DMS53 treated with DMSO at 0.1 percent for 48 hours (cell line): ENCODE measurements at regions not wholly inside any gene's neighbourhood (a gene's known extent, or its start where the extent isn't known, plus 50 kb on each side); places are given as distances from the start of the nearest gene placed in this dataset.
"Not testable (repeated sequence)": the region's sequence is repeated elsewhere in the genome, so short reads cannot be mapped to it uniquely, and the experiment has no call there.

Source experiments
- DNase-seq: peaks from one replicate; lab custom pipeline; 2025; ENCODE audit not compliant: unreplicated experiment; lab: John Stamatoyannopoulos, UW

DNA sequence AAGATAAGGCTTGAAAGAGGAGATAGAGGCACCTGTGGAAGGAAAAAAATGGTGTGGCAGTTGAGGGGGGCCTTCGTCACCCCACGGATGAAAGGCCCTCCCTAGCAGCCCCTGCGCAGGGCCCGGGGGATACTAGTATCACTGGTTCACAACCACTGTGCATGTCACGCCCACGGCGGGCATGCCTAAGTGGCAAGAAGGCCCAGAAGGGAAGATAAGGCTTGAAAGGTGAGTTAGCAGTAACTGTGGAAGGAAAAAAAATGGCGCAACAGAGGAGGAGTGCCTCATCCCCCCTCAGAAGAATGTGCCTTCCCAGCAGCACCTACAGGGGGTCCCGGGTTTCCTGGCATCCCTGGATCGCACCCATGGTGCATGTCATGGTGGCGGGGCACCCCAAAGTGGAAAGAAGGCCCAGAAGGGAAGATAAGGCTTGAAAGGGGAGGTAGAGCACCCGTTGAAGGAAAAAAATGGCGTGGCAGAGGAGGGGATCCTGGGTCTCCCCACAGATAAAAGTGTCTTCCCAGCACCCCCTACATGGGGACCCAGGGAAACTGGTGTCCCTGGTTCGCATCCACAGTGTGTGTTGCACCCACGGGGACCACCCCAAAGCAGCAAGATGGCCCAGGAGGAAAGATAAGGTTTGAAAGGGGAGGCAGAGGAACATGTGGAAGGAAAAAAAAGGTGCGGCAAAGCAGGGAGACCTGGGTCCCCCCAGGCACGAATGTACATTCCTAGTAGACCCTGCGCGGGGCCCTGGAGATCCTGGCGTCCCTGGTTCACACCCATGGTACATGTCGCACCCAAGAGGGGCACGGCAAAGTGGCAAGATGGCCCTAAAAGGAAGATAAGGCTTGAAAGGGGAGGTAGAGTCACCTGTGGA lies 279.2 kb downstream of the ALG10 start:
- DNase-seq = no peak

- DNase-seq = no peak
Observed at GRCh38 chr12:34302131-34302885, 280.0 kb downstream of the ALG10 start.

- DNase-seq = no peak
Observed at GRCh38 chr12:34303091-34303870, 281.0 kb downstream of the ALG10 start.

DNA sequence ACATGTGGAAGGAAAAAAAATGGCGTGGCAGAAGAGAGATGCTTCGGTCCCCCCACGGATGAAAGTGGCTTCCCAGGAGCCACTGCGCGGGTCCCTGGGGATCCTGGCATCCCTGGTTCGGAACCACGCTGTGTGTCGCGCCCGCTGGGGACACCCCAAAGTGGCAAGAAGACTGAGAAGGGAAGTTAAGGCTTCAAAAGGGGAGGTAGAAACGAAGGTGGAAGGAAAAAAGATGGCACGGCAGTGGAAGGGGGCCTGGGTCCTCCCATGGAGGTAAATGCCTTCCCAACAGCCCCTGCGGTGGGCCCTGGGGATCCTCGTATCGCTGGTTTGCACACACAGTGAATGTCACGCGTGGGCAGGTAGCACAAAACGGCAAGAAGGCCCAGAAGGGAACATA lies 281.7 kb downstream of the ALG10 start:
- DNase-seq = no peak

DNA sequence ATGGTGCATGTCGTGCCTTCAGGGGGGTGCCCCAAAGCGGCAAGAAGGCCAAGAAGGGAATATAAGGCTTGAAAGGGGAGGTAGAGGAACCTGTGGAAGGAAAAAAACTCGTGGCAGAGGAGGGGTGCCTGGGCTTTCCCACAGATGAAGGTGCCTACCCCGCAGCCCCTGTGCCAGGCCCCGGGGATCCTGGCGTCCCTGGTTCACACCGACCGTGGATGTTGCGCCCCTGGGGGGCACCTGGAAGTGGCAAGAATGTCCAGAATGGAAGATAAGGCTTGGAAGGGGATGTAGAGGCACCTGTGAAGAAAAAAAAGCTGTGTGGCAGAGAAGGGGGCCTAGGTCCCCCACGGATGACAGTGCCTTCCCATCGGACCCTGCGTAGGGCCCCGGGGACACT lies 282.2 kb downstream of the ALG10 start:
- DNase-seq = no peak

GRCh38 chr12:34305176-34305575 lies 282.9 kb downstream of the ALG10 start:
- no peak for DNase-seq

DNA sequence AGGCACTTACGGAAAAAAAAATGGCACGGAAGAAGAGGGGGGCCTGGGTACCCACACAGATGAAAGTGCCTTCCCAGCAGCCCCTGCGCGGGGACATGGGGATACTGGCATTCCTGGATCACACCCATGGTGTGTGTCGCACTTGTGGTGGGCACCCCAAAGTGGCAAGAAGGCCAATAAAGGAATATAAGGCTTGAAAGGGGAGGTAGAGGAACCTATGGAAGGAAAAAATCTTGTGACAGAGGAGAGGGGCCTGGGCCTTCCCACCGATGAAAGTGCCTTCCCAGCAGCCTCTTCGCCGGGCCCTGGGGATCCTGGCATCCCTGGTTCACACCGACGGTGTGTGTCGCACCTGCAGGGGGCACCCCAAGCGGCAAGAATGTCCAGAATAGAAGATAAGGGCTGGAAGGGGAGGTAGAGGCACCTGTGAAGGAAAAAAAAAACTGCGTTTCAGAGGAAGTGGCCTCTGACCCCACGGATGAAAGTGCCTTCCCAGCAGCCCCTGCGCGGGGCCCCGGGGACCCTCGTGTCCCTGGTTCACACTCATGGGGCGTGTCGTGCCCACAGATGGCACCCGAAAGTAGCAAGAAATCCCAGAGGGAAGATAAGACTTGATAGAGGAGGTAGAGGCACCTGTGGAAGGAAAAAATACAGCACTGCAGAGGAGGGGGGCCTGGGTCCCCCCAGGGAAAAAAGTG lies 284.0 kb downstream of the ALG10 start:
- DNase-seq = no peak

DNA sequence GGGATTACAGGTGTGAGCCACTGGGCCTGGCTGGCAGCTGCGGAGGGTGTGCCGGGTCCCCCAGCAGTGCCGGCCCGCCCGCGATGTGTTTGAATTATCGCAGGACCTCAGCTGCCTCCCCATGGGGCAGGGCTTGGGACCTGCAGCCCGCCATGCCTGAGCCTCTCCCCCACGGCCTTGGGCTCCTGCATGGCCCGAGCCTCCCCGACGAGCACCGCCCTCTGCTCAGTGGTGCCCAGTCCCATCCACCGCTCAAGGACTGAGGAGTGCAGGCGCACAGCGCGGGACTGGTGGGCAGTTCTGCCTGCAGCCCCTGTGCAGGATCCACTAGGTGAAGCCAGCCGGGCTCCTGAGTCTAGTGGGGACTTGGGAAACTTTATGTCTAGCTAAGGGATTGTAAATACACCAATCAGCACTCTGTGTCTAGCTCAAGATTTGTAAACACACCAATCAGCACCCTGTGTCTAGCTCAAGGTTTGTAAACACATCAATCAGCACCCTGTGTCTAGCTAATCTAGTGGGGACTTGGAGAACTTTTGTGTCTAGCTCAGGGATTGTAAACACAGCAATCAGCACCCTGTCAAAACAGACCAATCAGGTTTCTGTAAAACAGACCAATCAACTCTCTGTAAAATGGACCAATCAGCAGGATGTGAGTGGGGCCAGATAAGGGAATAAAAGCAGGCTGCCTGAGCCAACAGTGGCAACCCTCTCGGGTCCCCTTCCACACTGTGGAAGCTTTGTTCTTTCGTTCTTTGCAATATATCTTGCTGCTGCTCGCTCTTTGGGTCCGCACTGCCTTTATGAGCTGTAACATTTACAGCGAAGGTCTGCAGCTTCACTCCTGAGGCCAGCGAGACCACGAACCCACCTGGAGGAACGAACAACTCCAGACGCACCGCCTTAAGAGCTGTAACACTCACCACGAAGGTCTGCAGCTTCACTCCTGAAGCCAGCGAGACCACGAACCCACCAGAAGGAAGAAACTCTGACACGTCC lies 287.8 kb downstream of the ALG10 start:
- not testable (repeated sequence) for DNase-seq

DNA sequence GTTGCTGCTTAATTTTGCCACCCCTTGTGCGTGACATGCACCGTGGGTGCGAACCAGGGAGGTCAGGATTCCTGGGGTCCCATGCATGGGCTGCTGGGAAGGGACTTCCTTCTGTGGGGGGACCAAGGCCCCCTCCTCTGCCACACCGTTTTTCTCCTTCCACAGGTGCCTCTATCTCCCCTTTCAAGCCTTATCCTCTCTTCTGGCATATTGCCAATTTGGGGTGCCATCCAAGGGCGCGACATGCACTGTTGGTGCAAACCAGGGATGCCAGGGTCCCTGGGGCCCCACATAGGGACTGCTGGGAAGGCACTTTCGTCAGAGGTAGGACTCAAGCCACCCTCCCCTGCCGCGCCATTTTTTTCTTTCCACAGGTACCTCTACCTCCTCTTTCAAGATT lies 289.0 kb downstream of the ALG10 start:
- DNase-seq = no peak

- no peak for DNase-seq
Observed at GRCh38 chr12:34327671-34328070, 305.4 kb downstream of the ALG10 start.

DNA sequence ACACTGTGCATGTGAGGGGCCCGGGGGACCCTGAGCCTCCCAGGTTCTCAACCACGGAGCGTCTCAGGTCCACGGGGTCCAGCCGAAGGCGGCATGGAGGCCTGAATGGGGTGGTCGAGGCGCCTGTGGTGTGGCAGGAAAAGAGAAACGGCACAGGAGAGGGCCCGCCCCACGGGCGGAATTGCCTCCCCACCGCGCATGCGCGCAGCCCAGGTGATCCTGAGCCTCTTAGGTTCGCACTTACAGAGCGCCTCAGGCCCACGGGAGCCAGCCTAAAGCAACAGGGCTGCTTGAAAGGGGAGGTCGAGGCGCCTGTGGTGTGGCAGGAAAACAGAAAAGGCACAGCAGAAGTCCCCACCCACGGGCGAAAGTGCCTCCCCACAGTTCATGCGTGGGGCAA lies 311.0 kb downstream of the ALG10 start:
- no peak for DNase-seq

DNA sequence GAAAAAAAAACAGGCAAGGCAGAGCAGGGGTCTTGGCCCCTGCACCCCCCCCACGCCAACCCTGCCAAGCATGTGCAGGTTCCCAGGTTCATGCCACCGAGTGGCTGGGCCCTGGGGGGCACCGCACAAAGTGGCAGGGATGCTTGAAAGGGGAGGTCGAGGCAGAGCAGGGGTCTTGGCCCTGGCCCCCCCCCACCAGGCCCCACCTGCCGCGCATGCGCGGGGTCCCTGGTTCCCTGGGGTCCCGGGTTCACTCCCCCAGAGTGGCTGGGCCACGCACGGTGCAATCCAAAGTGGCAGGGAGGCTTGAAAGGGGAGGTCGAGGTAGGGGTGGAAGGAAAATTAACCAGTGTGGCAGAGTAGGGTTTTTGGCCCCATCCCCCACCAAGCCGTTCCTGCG lies 312.2 kb downstream of the ALG10 start:
- no peak for DNase-seq

DNA sequence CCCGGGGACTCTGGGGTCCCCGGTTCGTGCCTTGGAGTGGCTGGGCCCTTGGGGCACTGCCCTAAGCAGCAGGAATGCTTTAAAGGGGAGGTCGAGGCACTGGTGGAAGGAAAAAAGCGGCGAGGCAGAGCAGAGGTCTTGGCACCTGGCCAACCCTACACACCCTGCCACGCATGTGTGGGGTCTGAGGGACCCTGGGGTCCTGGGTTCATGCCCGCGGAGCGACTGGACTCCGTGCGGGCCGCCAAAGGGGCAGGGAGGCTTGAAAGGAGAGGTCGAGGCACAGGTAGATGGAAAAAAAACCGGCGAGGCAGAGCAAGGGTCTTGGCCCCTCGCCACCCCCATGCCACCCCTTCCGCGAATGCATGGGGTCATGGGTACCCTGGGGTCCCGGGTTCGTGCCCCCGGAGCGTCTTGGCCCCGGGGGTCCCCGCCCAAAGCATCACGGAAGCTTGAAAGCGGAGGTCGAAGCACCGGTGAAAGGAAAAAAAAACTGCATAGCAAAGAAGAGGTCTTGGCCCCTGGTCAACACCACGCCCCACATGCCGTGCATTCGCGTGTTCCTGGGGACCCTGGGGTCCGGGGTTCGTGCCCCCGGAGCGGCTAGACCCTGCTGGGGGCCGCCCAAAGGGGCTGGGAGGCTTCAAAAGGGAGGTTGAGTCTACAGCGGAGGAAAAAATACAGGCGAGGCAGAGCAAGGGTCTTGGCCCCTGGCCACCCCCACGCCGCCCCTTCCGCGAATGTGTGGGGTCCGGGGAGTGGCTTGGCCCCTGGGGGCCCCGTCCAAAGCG lies 312.9 kb downstream of the ALG10 start:
- no peak for DNase-seq

DNA sequence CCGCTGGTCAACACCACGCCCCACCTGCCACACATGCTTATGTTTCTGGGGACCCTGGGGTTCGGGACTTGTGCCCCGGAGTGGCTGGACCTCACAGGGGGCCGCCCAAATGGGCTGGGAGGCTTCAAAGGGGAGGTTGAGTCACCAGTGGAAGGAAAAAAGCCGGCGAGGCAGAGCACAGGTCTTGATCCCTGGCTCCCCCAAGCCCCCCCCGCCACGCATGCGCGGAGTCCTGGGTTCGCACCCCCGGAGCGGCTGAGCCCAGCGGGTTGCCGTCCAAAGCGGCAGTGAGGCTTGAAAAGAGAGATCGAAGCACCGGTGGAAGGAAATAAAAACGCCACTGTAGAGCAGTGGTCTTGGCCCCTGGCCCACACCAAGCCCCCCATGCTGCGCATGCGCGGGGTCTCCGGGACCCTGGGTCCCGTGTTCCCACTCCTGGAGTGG lies 313.5 kb downstream of the ALG10 start:
- DNase-seq = no peak

GRCh38 chr12:34336619-34337465 lies 314.5 kb downstream of the ALG10 start:
- no peak for DNase-seq

DNA sequence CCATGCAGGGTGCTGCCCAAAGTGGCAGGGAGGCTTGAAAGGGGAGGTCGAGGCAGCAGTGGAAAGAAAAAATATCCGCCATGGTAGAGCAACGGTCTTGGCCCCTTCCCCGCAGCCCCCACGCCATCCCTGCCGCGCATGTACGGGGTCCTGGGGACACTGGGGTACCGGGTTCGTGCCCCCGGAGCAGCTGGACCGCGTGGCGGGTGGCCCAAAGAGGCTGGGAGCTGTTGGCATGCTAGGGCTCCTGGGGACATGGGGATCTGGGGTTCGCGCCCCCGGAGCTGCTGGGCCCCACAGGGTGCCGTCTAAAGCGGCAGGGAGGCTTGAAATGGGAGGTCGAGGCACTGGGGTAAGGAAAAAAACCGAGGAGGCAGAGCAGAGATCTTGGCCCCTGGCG lies 316.5 kb downstream of the ALG10 start:
- DNase-seq = no peak

DNA sequence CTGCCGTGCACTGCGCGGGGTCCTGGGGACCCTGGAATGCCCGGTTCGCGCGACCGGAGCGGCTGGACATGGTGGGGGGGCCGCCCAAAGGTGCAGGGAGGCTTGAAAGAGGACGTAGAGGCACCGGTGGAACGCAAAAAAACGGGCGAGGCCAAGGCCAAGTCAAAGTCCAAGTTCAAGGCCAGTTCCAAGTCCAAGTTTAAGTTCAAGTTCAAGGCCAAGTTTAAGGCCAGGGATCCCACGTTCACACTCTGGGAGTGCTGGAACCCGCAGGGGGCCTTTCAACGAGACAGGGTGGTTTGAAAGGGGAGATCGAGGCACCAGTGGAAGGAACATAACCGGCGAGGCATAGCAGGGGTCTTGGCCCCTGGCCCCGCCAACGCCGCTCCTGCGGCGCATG lies 317.6 kb downstream of the ALG10 start:
- no peak for DNase-seq
